Stimulated activated CD4-positive, alpha-beta T cell treated with anti-CD3 and anti-CD28 coated beads, Interleukin-15, amount 100 ng/mL, for 24 hours (primary cell): ENCODE measurements at regions not wholly inside any gene's neighbourhood (a gene's known extent, or its start where the extent isn't known, plus 50 kb on each side); places are given as distances from the start of the nearest gene placed in this dataset.

Source experiments
- DNase-seq: peaks from one replicate; pipeline ENCODE4 v3.0.0-alpha.2; 2020

GRCh38 chr15:38187630-38188313 is 64.9 kb upstream of the SPRED1 start:
- no peak for DNase-seq

- DNase-seq, result no peak
Observed at GRCh38 chr15:38189671-38190295, 62.9 kb upstream of the SPRED1 start.

GRCh38 chr15:38190501-38190900 is 62.1 kb upstream of the SPRED1 start:
- no peak for DNase-seq

GRCh38 chr15:38192496-38192895 is 60.1 kb upstream of the SPRED1 start:
- no peak for DNase-seq

- no peak for DNase-seq
Observed at GRCh38 chr15:38193496-38193895, 59.1 kb upstream of the SPRED1 start.

- no peak for DNase-seq
Observed at GRCh38 chr15:38195191-38195901, 57.3 kb upstream of the SPRED1 start.

GRCh38 chr15:38196076-38196475 is 56.6 kb upstream of the SPRED1 start:
- DNase-seq, result no peak

GRCh38 chr15:38197553-38197952 is 55.1 kb upstream of the SPRED1 start:
- DNase-seq, result no peak

- DNase-seq, result no peak
Observed at GRCh38 chr15:38201714-38202113, 50.9 kb upstream of the SPRED1 start.

GRCh38 chr15:38202361-38202760 is 50.3 kb upstream of the SPRED1 start:
- DNase-seq, result no peak
